Kidney (tissue), 13 donors: ENCODE measurements at regions not wholly inside any gene's neighbourhood (a gene's known extent, or its start where the extent isn't known, plus 50 kb on each side); places are given as distances from the start of the nearest gene placed in this dataset.

Experiments
- DNase-seq, 5 donors: peaks; one replicate each; pipeline ENCODE4 v3.0.0-alpha.2; 2013 to 2020
- FAIRE-seq: peaks from 2 replicates; lab custom pipeline; 2012; peaks lifted over from hg19 to GRCh38; lab: Jason Lieb, UNC
- H3K27ac ChIP-seq, 2 donors: one replicate each; pipeline ENCODE4 v1.7.0; 2013; ENCODE audit warnings: low read depth in 2 of 2, low read length in 2 of 2, inconsistent platforms in 1 of 2
- H3K27me3 ChIP-seq: one replicate; pipeline ENCODE4 v1.7.1; 2013; ENCODE audit warnings: low read length, inconsistent platforms; ENCODE audit not compliant: control insufficient read depth, insufficient read depth
- H3K36me3 ChIP-seq, 3 donors: one replicate each; pipeline versions ENCODE4 v1.7.0 to v1.7.1; 2013; ENCODE audit warnings: low read length in 3 of 3, control low read depth in 1 of 3, inconsistent platforms in 1 of 3; ENCODE audit not compliant: insufficient read depth in 3 of 3, control insufficient read depth in 2 of 3
- H3K4me1 ChIP-seq, 3 donors: one replicate each; pipeline versions ENCODE4 v1.7.0 to v1.7.1; 2013; ENCODE audit warnings: low read length in 3 of 3, inconsistent platforms in 1 of 3, low read depth in 1 of 3; ENCODE audit not compliant: control insufficient read depth in 2 of 3, insufficient read depth in 2 of 3
- H3K4me3 ChIP-seq, 3 donors: one replicate each; pipeline versions ENCODE4 v1.7.0 to v1.8.1; 2013; ENCODE audit warnings: low read length in 3 of 3, control low read depth in 1 of 3, inconsistent platforms in 1 of 3
- H3K9ac ChIP-seq, 3 donors: one replicate each; pipeline versions ENCODE4 v1.7.0 to v1.7.1; 2013; ENCODE audit warnings: low read length in 3 of 3, control low read depth in 1 of 3, inconsistent platforms in 1 of 3
- H3K9me3 ChIP-seq, 3 donors: one replicate each; pipeline versions ENCODE4 v1.7.0 to v1.7.1; 2013; ENCODE audit warnings: low read length in 3 of 3, control low read depth in 1 of 3, inconsistent platforms in 1 of 3; ENCODE audit not compliant: control insufficient read depth in 2 of 3, insufficient read depth in 1 of 3
- CTCF ChIP-seq: IDR thresholded peaks from 3 replicates; pipeline ENCODE4 v1.5.1; 2012; ENCODE audit warnings: mild to moderate bottlenecking, moderate library complexity, borderline replicate concordance; ENCODE audit not compliant: insufficient read depth; ENCODE audit errors: extremely low read depth
- intact Hi-C: fragments of 100-400 bp; cut with DNase I; formaldehyde crosslinking; loops from one replicate; pipeline ENCODE4 v1.11.1; 2022
- donor health status: control.
- donor health status: control.
- donor health status: control.
- donor health status: control.
- donor health status: control.
- donor health status: DM: yes; HTN: yes; CAD: no.
- donor health status: Normal renal cell carcinoma (clear cell type).

GRCh38 chr5:42930934-42931333, 109.2 kb downstream of the ANXA2R start:
- no peak for TF ChIP-seq CTCF
- Histone ChIP-seq H3K27me3 (no peaks in the 10 kb centered on the region), H3K27ac (no peak overlapping the region), H3K9ac (no peak overlapping the region), H3K4me3 (no peak overlapping the region), H3K36me3 (no peaks in the 10 kb centered on the region), H3K9me3 (peaks cover 0 to 4% (median 0%) of the 10 kb centered on the region in 3 donors), H3K4me1 (no peaks in the 10 kb centered on the region)
- intact Hi-C loops = no loop called here
- DNase-seq = no peak
- no peak for FAIRE-seq

GRCh38 chr5:42929871-42930270, 110.2 kb downstream of the ANXA2R start:
- H3K36me3 ChIP-seq = no peaks in the 10 kb centered on the region
- intact Hi-C loops = no loop called here
- FAIRE-seq (no peak), DNase-seq (no peak)
- H3K27ac ChIP-seq = no peak overlapping the region
- no peak overlapping the region for H3K9ac ChIP-seq
- no peak overlapping the region for H3K4me3 ChIP-seq
- H3K4me1 ChIP-seq = no peaks in the 10 kb centered on the region
- H3K9me3 ChIP-seq = peaks cover 0 to 4% (median 0%) of the 10 kb centered on the region in 3 donors
- no peak for TF ChIP-seq CTCF
- no peaks in the 10 kb centered on the region for H3K27me3 ChIP-seq

GRCh38 chr5:42927730-42928129, 112.4 kb downstream of the ANXA2R start:
- Histone ChIP-seq H3K9me3 (peaks cover 0 to 4% (median 0%) of the 10 kb centered on the region in 3 donors), H3K27ac (no peak overlapping the region), H3K36me3 (no peaks in the 10 kb centered on the region), H3K9ac (no peak overlapping the region), H3K4me1 (no peaks in the 10 kb centered on the region), H3K4me3 (no peak overlapping the region), H3K27me3 (no peaks in the 10 kb centered on the region)
- DNase-seq = no peak
- no peak for TF ChIP-seq CTCF
- intact Hi-C loops = no loop called here
- FAIRE-seq = no peak

GRCh38 chr5:42924686-42925085, 113.0 kb upstream of the SELENOP start:
- intact Hi-C loops = no loop called here
- TF ChIP-seq CTCF = no peak
- no peak for FAIRE-seq

More at GRCh38 chr5:42924686-42925085, 113.0 kb upstream of the SELENOP start:
- Histone ChIP-seq H3K4me3 (no peak overlapping the region), H3K4me1 (no peaks in the 10 kb centered on the region), H3K27me3 (no peaks in the 10 kb centered on the region), H3K36me3 (no peaks in the 10 kb centered on the region), H3K9me3 (no peaks in the 10 kb centered on the region), H3K27ac (no peak overlapping the region), H3K9ac (no peak overlapping the region)
- no peak for DNase-seq
